HCT116 (cell line): ENCODE measurements at regions not wholly inside any gene's neighbourhood (a gene's known extent, or its start where the extent isn't known, plus 50 kb on each side); places are given as distances from the start of the nearest gene placed in this dataset.
A peak's percentile ranks its signal among the peaks of the same experiment; 100 is the strongest.

Source experiments
- ATAC-seq: fragments of 200-7000 bp; cut with Tn5 transposase; 2 replicates; pipeline ENCODE4 v1.9.1; 2020; ENCODE audit warnings: mild to moderate bottlenecking, moderate library complexity
- BruUV-seq: library from RNA; stranded (reverse); fragments of 400-500 nt; replicated peaks from 2 replicates; lab custom pipeline; 2021; lab: Mats Ljungman, UMichigan
- CTCF ChIA-PET: fragments of 300-600 bp; sonication (Branson Sonifier 250); formaldehyde crosslinking; loops from one replicate; lab custom pipeline; 2021; ENCODE audit warnings: antibody characterized with exemption; lab: Charles Lee
- POLR2A ChIA-PET: fragments of 300-600, 350-600 bp; sonication (Branson Sonifier 250); formaldehyde crosslinking; loops from one replicate; lab custom pipeline; 2021; ENCODE audit warnings: antibody characterized with exemption; lab: Charles Lee
- RAD21 ChIA-PET, 2 experiments: fragments of 300-600 bp; sonication (Branson Sonifier 250); formaldehyde crosslinking; loops; one replicate each; lab custom pipeline; 2023; ENCODE audit warnings: low total read pairs in 2 of 2; ENCODE audit not compliant: uncharacterized antibody in 2 of 2, unreplicated experiment in 2 of 2, low non-redundant PET in 1 of 2; lab: Charles Lee
- DNase-seq: peaks from one replicate; pipeline ENCODE4 v3.0.0-alpha.2; 2010; ENCODE audit warnings: low read depth, low spot score
- H2AFZ ChIP-seq: fragments of 200-600 bp; shearing (Covaris generic), sonication (generic); 2 replicates; pipeline ENCODE4 v1.6.1; 2017; ENCODE audit warnings: low read depth, mixed run types, mixed read lengths, antibody characterized with exemption, low read length; ENCODE audit not compliant: poor library complexity, severe bottlenecking
- H3K27ac ChIP-seq: 2 replicates; pipeline ENCODE4 v1.5.1; 2012; ENCODE audit warnings: low read depth, low read length
- H3K27me3 ChIP-seq: fragments of 200-600 bp; sonication (generic); 2 replicates; pipeline ENCODE4 v1.6.1; 2016; ENCODE audit warnings: mixed run types, low read length, mixed read lengths; ENCODE audit not compliant: insufficient read depth
- H3K36me3 ChIP-seq, 2 experiments: fragments of 200-500 bp in 1 of 2; fragments of 200-600 bp in 1 of 2; sonication (Bioruptor generic) in 1 of 2; sonication (generic) in 1 of 2; 2 replicates each; pipeline versions ENCODE4 v1.5.1 to v1.6.1; 2014 to 2016; ENCODE audit warnings: low read length in 2 of 2, inconsistent platforms in 1 of 2, mixed read lengths in 1 of 2, mixed run types in 1 of 2; ENCODE audit not compliant: insufficient read depth in 2 of 2, control insufficient read depth in 1 of 2
- H3K4me1 ChIP-seq, 2 experiments: fragments of 200-600 bp in 1 of 2; sonication (generic) in 1 of 2; 2 replicates each; pipeline versions ENCODE4 v1.5.1 to v1.6.1; 2012 to 2017; ENCODE audit warnings: low read length in 2 of 2, inconsistent platforms in 1 of 2, mild to moderate bottlenecking in 1 of 2, mixed read lengths in 1 of 2, mixed run types in 1 of 2, moderate library complexity in 1 of 2; ENCODE audit not compliant: insufficient read depth in 2 of 2, control insufficient read depth in 1 of 2
- H3K4me2 ChIP-seq: fragments of 200-600 bp; sonication (generic); 2 replicates; pipeline ENCODE4 v1.6.1; 2017; ENCODE audit warnings: mixed run types, low read length, mixed read lengths
- H3K4me3 ChIP-seq, 2 experiments: fragments of 200-600 bp in 1 of 2; sonication (generic) in 1 of 2; replicated peaks in 1 of 2; 2 replicates each; pipeline ENCODE4 v1.5.1; 2011 to 2016; ENCODE audit warnings: low read length in 2 of 2, control low read depth in 1 of 2, low read depth in 1 of 2, mild to moderate bottlenecking in 1 of 2, mixed read lengths in 1 of 2, mixed run types in 1 of 2
- H3K79me2 ChIP-seq: fragments of 200-600 bp; sonication (generic); 2 replicates; pipeline ENCODE4 v1.6.1; 2017; ENCODE audit warnings: mild to moderate bottlenecking, mixed run types, low read length, moderate library complexity, mixed read lengths; ENCODE audit not compliant: insufficient read depth
- H3K9ac ChIP-seq: fragments of 200-600 bp; sonication (generic); 2 replicates; pipeline ENCODE4 v1.6.1; 2016; ENCODE audit warnings: low read length, mixed read lengths
- H3K9me2 ChIP-seq: fragments of 200-600 bp; sonication (generic), shearing (Covaris generic); 2 replicates; pipeline ENCODE4 v1.6.1; 2017; ENCODE audit warnings: mixed run types, mild to moderate bottlenecking, moderate library complexity; ENCODE audit not compliant: insufficient read depth
- H3K9me3 ChIP-seq, 2 experiments: fragments of 200-500 bp in 1 of 2; fragments of 200-600 bp in 1 of 2; sonication (Bioruptor generic) in 1 of 2; sonication (generic) in 1 of 2; 2 replicates each; pipeline ENCODE4 v1.6.1; 2014 to 2017; ENCODE audit warnings: low read length in 2 of 2, mixed read lengths in 2 of 2, inconsistent platforms in 1 of 2, low read depth in 1 of 2, mild to moderate bottlenecking in 1 of 2, mixed run types in 1 of 2, moderate library complexity in 1 of 2; ENCODE audit not compliant: control insufficient read depth in 1 of 2, insufficient read depth in 1 of 2
- H4K20me1 ChIP-seq: fragments of 200-600 bp; sonication (generic), shearing (Covaris generic); 2 replicates; pipeline ENCODE4 v1.6.1; 2017; ENCODE audit warnings: mixed run types, mild to moderate bottlenecking, moderate library complexity; ENCODE audit not compliant: insufficient read depth
- CEBPB ChIP-seq: IDR thresholded peaks from 2 replicates; pipeline ENCODE4 v1.6.1; 2012; ENCODE audit warnings: low read depth
- EGR1 ChIP-seq: IDR thresholded peaks from 2 replicates; pipeline ENCODE4 v1.6.1; 2012; ENCODE audit warnings: low read depth
- ELF1 ChIP-seq: IDR thresholded peaks from 2 replicates; pipeline ENCODE4 v1.6.1; 2012; ENCODE audit warnings: low read depth, borderline replicate concordance
- EZH2phosphoT487 ChIP-seq: fragments of 200-600 bp; IDR thresholded peaks from 2 replicates; pipeline ENCODE4 v1.6.1; 2018; ENCODE audit warnings: antibody characterized with exemption, borderline replicate concordance
- FOSL1 ChIP-seq: IDR thresholded peaks from 2 replicates; pipeline ENCODE4 v1.6.1; 2012; ENCODE audit warnings: low read depth
- JUND ChIP-seq: IDR thresholded peaks from 2 replicates; pipeline ENCODE4 v1.6.1; 2012
- POLR2A ChIP-seq: IDR thresholded peaks from 2 replicates; pipeline ENCODE4 v1.7.0; 2011; ENCODE audit warnings: borderline replicate concordance; ENCODE audit not compliant: insufficient read depth, insufficient read length; ENCODE audit errors: extremely low read depth
- POLR2AphosphoS5 ChIP-seq: IDR thresholded peaks from 2 replicates; pipeline ENCODE4 v1.6.1; 2011; ENCODE audit warnings: mild to moderate bottlenecking, low read depth, low read length, moderate library complexity
- RAD21 ChIP-seq: IDR thresholded peaks from 2 replicates; pipeline ENCODE4 v1.6.1; 2012; ENCODE audit warnings: low read depth, mild to moderate bottlenecking
- SP1 ChIP-seq: IDR thresholded peaks from 2 replicates; pipeline ENCODE4 v1.6.1; 2012; ENCODE audit warnings: low read depth
- SRF ChIP-seq: IDR thresholded peaks from 2 replicates; pipeline ENCODE4 v1.6.1; 2012; ENCODE audit warnings: low read depth
- intact Hi-C: fragments of 100-400 bp; cut with micrococcal nuclease; formaldehyde crosslinking; loops from 2 replicates; pipeline ENCODE4 v1.10.0; 2022
- TF ChIP-seq, protein P1 (sequence below): IDR thresholded peaks from 2 replicates; pipeline ENCODE4 v1.6.1; 2012
- TF ChIP-seq, protein P2 (sequence below): IDR thresholded peaks from 2 replicates; pipeline ENCODE4 v1.6.1; 2012; ENCODE audit warnings: low read depth
- TF ChIP-seq, protein P3 (sequence below), 3 experiments: fragments of 200-600 bp in 1 of 3; sonication (generic) in 1 of 3; IDR thresholded peaks in 2 of 3; conservative IDR thresholded peaks in 1 of 3; 2 replicates each; pipeline ENCODE4 v1.5.1; 2012 to 2017; ENCODE audit warnings: low read depth in 2 of 3, low read length in 2 of 3, antibody characterized with exemption in 1 of 3, borderline replicate concordance in 1 of 3, control low read depth in 1 of 3, mild to moderate bottlenecking in 1 of 3, mixed read lengths in 1 of 3, mixed run types in 1 of 3, moderate library complexity in 1 of 3; ENCODE audit not compliant: insufficient read depth in 1 of 3
- TF ChIP-seq, protein P4 (sequence below): IDR thresholded peaks from 2 replicates; pipeline ENCODE4 v1.6.1; 2011; ENCODE audit warnings: mild to moderate bottlenecking, low read length, moderate library complexity; ENCODE audit not compliant: insufficient replicate concordance; ENCODE audit errors: extremely low read depth

DNA sequence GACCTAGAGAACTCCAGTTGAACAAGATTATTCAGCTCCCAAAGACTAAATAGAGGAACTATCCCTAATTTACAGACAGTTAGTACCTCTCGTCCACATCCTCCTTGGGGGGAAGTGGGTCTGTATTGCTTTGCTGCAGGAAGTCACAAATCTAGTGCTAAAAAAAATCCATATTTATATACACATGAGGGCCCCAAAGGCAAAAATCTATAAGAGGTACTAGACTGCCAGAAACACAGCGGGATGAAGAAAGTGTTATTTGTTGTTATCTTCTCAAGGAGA lies 190.1 kb downstream of the TTC8 start:
- Histone ChIP-seq H2AFZ (no peak overlapping the region), H3K4me3 (no peak overlapping the region), H3K4me1 (no peaks in the 10 kb centered on the region), H3K27me3 (no peaks in the 10 kb centered on the region), H3K36me3 (no peaks in the 10 kb centered on the region), H3K9me2 (no peaks in the 10 kb centered on the region), H3K9me3 (no peaks in the 10 kb centered on the region), H3K27ac (no peak overlapping the region), H3K79me2 (no peaks in the 10 kb centered on the region), H3K9ac (no peak overlapping the region), H3K4me2 (no peak overlapping the region), H4K20me1 (no peaks in the 10 kb centered on the region)
- BruUV-seq = no TSS peak
- intact Hi-C loops = loop anchor here (5.0 to 10.0 kb wide), 3 partner anchors 522 to 1070 kb away; no protein-coding TSS in a partner anchor
- no peak for DNase-seq
- TF ChIP-seq EGR1 (no peak), ELF1 (no peak)
- TF ChIP-seq, protein P1, sequence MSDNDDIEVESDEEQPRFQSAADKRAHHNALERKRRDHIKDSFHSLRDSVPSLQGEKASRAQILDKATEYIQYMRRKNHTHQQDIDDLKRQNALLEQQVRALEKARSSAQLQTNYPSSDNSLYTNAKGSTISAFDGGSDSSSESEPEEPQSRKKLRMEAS = no peak
- POLR2A ChIA-PET = no interaction called here
- RAD21 ChIA-PET = no interaction called here
- CTCF ChIA-PET = no interaction called here
- ATAC-seq = no peak

DNA sequence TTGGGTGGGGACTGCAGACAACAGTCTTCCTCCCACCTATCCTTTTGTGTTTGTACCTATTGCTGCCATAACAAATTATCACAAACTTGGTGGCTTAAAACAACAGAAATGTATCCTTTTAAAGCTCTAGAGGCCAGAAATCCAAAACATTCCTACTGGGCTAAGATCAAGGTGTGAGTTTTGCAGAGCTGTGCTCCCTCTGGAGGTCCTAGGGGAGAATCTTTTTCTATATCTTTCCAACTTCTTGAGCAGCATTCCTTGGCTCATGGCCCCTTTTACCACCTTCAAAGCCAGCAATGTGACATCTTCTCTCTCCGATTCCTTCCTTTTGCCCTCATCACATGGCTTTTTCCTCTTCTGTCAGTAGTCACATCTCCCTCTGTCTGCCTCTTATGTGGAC lies 190.6 kb downstream of the TTC8 start:
- Histone ChIP-seq H2AFZ (no peak overlapping the region), H3K79me2 (no peaks in the 10 kb centered on the region), H3K9ac (no peak overlapping the region), H3K4me3 (no peak overlapping the region), H3K27me3 (no peaks in the 10 kb centered on the region), H3K36me3 (no peaks in the 10 kb centered on the region), H3K9me3 (no peaks in the 10 kb centered on the region), H4K20me1 (no peaks in the 10 kb centered on the region), H3K4me1 (no peaks in the 10 kb centered on the region), H3K4me2 (no peak overlapping the region), H3K27ac (no peak overlapping the region), H3K9me2 (no peaks in the 10 kb centered on the region)
- intact Hi-C loops = loop anchor here (10.0 kb wide), 2 partner anchors 830 to 1070 kb away; no protein-coding TSS in a partner anchor
- POLR2A ChIA-PET = no interaction called here
- RAD21 ChIA-PET = no interaction called here
- ATAC-seq = peak; percentile 57; the same call in 1 of the 2 replicates
- TF ChIP-seq CEBPB = no peak
- TF ChIP-seq, protein P2, sequence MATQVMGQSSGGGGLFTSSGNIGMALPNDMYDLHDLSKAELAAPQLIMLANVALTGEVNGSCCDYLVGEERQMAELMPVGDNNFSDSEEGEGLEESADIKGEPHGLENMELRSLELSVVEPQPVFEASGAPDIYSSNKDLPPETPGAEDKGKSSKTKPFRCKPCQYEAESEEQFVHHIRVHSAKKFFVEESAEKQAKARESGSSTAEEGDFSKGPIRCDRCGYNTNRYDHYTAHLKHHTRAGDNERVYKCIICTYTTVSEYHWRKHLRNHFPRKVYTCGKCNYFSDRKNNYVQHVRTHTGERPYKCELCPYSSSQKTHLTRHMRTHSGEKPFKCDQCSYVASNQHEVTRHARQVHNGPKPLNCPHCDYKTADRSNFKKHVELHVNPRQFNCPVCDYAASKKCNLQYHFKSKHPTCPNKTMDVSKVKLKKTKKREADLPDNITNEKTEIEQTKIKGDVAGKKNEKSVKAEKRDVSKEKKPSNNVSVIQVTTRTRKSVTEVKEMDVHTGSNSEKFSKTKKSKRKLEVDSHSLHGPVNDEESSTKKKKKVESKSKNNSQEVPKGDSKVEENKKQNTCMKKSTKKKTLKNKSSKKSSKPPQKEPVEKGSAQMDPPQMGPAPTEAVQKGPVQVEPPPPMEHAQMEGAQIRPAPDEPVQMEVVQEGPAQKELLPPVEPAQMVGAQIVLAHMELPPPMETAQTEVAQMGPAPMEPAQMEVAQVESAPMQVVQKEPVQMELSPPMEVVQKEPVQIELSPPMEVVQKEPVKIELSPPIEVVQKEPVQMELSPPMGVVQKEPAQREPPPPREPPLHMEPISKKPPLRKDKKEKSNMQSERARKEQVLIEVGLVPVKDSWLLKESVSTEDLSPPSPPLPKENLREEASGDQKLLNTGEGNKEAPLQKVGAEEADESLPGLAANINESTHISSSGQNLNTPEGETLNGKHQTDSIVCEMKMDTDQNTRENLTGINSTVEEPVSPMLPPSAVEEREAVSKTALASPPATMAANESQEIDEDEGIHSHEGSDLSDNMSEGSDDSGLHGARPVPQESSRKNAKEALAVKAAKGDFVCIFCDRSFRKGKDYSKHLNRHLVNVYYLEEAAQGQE = no peak
- TF ChIP-seq, protein P3, sequence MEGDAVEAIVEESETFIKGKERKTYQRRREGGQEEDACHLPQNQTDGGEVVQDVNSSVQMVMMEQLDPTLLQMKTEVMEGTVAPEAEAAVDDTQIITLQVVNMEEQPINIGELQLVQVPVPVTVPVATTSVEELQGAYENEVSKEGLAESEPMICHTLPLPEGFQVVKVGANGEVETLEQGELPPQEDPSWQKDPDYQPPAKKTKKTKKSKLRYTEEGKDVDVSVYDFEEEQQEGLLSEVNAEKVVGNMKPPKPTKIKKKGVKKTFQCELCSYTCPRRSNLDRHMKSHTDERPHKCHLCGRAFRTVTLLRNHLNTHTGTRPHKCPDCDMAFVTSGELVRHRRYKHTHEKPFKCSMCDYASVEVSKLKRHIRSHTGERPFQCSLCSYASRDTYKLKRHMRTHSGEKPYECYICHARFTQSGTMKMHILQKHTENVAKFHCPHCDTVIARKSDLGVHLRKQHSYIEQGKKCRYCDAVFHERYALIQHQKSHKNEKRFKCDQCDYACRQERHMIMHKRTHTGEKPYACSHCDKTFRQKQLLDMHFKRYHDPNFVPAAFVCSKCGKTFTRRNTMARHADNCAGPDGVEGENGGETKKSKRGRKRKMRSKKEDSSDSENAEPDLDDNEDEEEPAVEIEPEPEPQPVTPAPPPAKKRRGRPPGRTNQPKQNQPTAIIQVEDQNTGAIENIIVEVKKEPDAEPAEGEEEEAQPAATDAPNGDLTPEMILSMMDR (IDR thresholded peaks at IDR 0.05 in 2 of 3, conservative IDR thresholded peaks at IDR 0.05 in 1 of 3; ENCODE audit: borderline replicate concordance in 1 of 3, insufficient read depth in 1 of 3, low read depth in 2 of 3, low read length in 2 of 3) = peak; percentile 3 to 26 (median 23); a peak in 2 of 6 replicates
- no peak for TF ChIP-seq SRF
- TF ChIP-seq, protein P4, sequence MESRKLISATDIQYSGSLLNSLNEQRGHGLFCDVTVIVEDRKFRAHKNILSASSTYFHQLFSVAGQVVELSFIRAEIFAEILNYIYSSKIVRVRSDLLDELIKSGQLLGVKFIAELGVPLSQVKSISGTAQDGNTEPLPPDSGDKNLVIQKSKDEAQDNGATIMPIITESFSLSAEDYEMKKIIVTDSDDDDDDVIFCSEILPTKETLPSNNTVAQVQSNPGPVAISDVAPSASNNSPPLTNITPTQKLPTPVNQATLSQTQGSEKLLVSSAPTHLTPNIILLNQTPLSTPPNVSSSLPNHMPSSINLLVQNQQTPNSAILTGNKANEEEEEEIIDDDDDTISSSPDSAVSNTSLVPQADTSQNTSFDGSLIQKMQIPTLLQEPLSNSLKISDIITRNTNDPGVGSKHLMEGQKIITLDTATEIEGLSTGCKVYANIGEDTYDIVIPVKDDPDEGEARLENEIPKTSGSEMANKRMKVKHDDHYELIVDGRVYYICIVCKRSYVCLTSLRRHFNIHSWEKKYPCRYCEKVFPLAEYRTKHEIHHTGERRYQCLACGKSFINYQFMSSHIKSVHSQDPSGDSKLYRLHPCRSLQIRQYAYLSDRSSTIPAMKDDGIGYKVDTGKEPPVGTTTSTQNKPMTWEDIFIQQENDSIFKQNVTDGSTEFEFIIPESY = no peak
- TF ChIP-seq SP1 = no peak
- peak; percentile 44 for TF ChIP-seq RAD21
- no peak for TF ChIP-seq FOSL1
- TF ChIP-seq POLR2AphosphoS5 = no peak
- no peak for TF ChIP-seq POLR2A
- no peak for TF ChIP-seq EZH2phosphoT487
- no peak for TF ChIP-seq JUND
- TF ChIP-seq EGR1 = no peak
- no TSS peak for BruUV-seq
- DNase-seq = no peak
- CTCF ChIA-PET = no interaction called here
